GM23338 (cell line): ENCODE measurements at regions not wholly inside any gene's neighbourhood (a gene's known extent, or its start where the extent isn't known, plus 50 kb on each side); places are given as distances from the start of the nearest gene placed in this dataset.

Experiments
- ATAC-seq: fragments of 200-7000 bp; cut with Tn5 transposase; 3 replicates; pipeline ENCODE4 v1.9.1; 2020
- DNase-seq: peaks from one replicate; pipeline ENCODE4 v3.0.0-alpha.2; 2015; ENCODE audit warnings: low spot score
- H2AFZ ChIP-seq: fragments of 200-600 bp; sonication (generic); 2 replicates; pipeline ENCODE4 v1.8.0; 2016; ENCODE audit warnings: antibody characterized with exemption, mild to moderate bottlenecking, moderate library complexity
- H3F3A ChIP-seq: fragments of 200-600 bp; sonication (generic); replicated peaks from 2 replicates; pipeline ENCODE4 v1.8.0; 2017; ENCODE audit warnings: antibody characterized with exemption, mixed run types, low read depth
- H3K27ac ChIP-seq: fragments of 200-600 bp; sonication (generic); 2 replicates; pipeline ENCODE4 v1.6.1; 2016; ENCODE audit warnings: low read depth
- H3K27me3 ChIP-seq: fragments of 200-600 bp; sonication (generic); 2 replicates; pipeline ENCODE4 v1.8.0; 2016; ENCODE audit warnings: mild to moderate bottlenecking, mixed run types, moderate library complexity; ENCODE audit not compliant: insufficient read depth
- H3K36me3 ChIP-seq: fragments of 200-600 bp; sonication (generic); 2 replicates; pipeline ENCODE4 v1.8.0; 2016; ENCODE audit warnings: mild to moderate bottlenecking; ENCODE audit not compliant: insufficient read depth
- H3K4me1 ChIP-seq: fragments of 200-600 bp; sonication (generic); 2 replicates; pipeline ENCODE4 v1.8.0; 2016; ENCODE audit warnings: mild to moderate bottlenecking, moderate library complexity; ENCODE audit not compliant: insufficient read depth
- H3K4me2 ChIP-seq: fragments of 200-600 bp; sonication (generic); 2 replicates; pipeline ENCODE4 v1.7.1; 2017; ENCODE audit warnings: mixed run types
- H3K4me3 ChIP-seq: fragments of 200-600 bp; sonication (generic); 2 replicates; pipeline ENCODE4 v1.6.1; 2016; ENCODE audit warnings: mixed run types
- H3K79me2 ChIP-seq: fragments of 200-600 bp; sonication (generic); replicated peaks from 2 replicates; pipeline ENCODE4 v1.8.0; 2017; ENCODE audit warnings: mild to moderate bottlenecking; ENCODE audit not compliant: insufficient read depth
- H3K9me2 ChIP-seq: fragments of 200-600 bp; sonication (generic); 2 replicates; pipeline ENCODE4 v1.8.0; 2017; ENCODE audit not compliant: insufficient read depth
- H4K20me1 ChIP-seq: fragments of 200-600 bp; sonication (generic); replicated peaks from 2 replicates; pipeline ENCODE4 v1.8.0; 2017; ENCODE audit warnings: mild to moderate bottlenecking; ENCODE audit not compliant: insufficient read depth
- H3K27ac Mint-ChIP-seq: 2 replicates; pipeline ENCODE4 v1.8.0; 2020; ENCODE audit warnings: inconsistent platforms, mild to moderate bottlenecking, moderate library complexity, mixed read lengths
- H3K27me3 Mint-ChIP-seq: 3 replicates; pipeline ENCODE4 v1.8.0; 2022; ENCODE audit warnings: low read depth, mild to moderate bottlenecking, moderate library complexity, mixed read lengths, inconsistent platforms; ENCODE audit not compliant: insufficient read depth, poor library complexity
- H3K36me3 Mint-ChIP-seq: 3 replicates; pipeline ENCODE4 v1.8.0; 2021; ENCODE audit warnings: low read depth, mild to moderate bottlenecking, inconsistent platforms, moderate library complexity, mixed read lengths
- H3K4me1 Mint-ChIP-seq: 3 replicates; pipeline ENCODE4 v1.8.0; 2020; ENCODE audit warnings: mild to moderate bottlenecking, inconsistent platforms, mixed read lengths
- H3K4me3 Mint-ChIP-seq: 3 replicates; pipeline ENCODE4 v1.8.0; 2021; ENCODE audit warnings: moderate library complexity, mild to moderate bottlenecking, inconsistent platforms, mixed read lengths
- H3K9me3 Mint-ChIP-seq: 3 replicates; pipeline ENCODE4 v1.8.0; 2020; ENCODE audit warnings: moderate library complexity, mild to moderate bottlenecking, inconsistent platforms, mixed read lengths
- CREB1 ChIP-seq: fragments of 250-450 bp; sonication (Bioruptor Pico); IDR thresholded peaks from 2 replicates; pipeline ENCODE4 v1.5.0; 2020; ENCODE audit warnings: low read depth, mild to moderate bottlenecking, moderate library complexity
- ETS1 ChIP-seq: IDR thresholded peaks from 2 replicates; pipeline ENCODE4 v1.6.1; 2016; ENCODE audit warnings: antibody characterized with exemption
- EZH2 ChIP-seq: fragments of 200-600 bp; sonication (generic); IDR thresholded peaks from one replicate; pipeline ENCODE4 v1.8.0; 2017; ENCODE audit warnings: antibody characterized with exemption, mild to moderate bottlenecking, low read depth; ENCODE audit not compliant: unreplicated experiment
- EZH2phosphoT487 ChIP-seq: fragments of 200-600 bp; sonication (generic); IDR thresholded peaks from one replicate; pipeline ENCODE4 v1.8.1; 2018; ENCODE audit warnings: antibody characterized with exemption; ENCODE audit not compliant: unreplicated experiment
- JUNB ChIP-seq: IDR thresholded peaks from one replicate; pipeline ENCODE4 v1.6.1; 2016; ENCODE audit warnings: antibody characterized with exemption; ENCODE audit not compliant: unreplicated experiment
- NANOG ChIP-seq: IDR thresholded peaks from 2 replicates; pipeline ENCODE4 v1.6.1; 2016; ENCODE audit warnings: antibody characterized with exemption, borderline replicate concordance
- POLR2AphosphoS5 ChIP-seq: IDR thresholded peaks from 2 replicates; pipeline ENCODE4 v1.6.1; 2016; ENCODE audit warnings: antibody characterized with exemption, low read depth
- REST ChIP-seq: IDR thresholded peaks from one replicate; pipeline ENCODE4 v1.6.1; 2018; ENCODE audit warnings: antibody characterized with exemption; ENCODE audit not compliant: unreplicated experiment
- STAT1 ChIP-seq: IDR thresholded peaks from one replicate; pipeline ENCODE4 v1.6.1; 2016; ENCODE audit warnings: antibody characterized with exemption; ENCODE audit not compliant: unreplicated experiment
- ZNF114 ChIP-seq: fragments of 250-450 bp; sonication (Bioruptor Pico); IDR thresholded peaks from 2 replicates; pipeline ENCODE4 v1.5.0; 2020; ENCODE audit warnings: mild to moderate bottlenecking, moderate library complexity
- ZNF331 ChIP-seq: fragments of 250-450 bp; sonication (Bioruptor Pico); IDR thresholded peaks from 2 replicates; pipeline ENCODE4 v1.5.0; 2020; ENCODE audit warnings: low read depth, mild to moderate bottlenecking, moderate library complexity
- ZNF462 ChIP-seq: fragments of 250-450 bp; sonication (Bioruptor Pico); IDR thresholded peaks from 2 replicates; pipeline ENCODE4 v1.5.0; 2020; ENCODE audit warnings: mild to moderate bottlenecking, moderate library complexity

GRCh38 chr19:5244351-5244750 lies 96.3 kb downstream of the PTPRS start (continued):
- TF ChIP-seq ETS1 (no peak), EZH2 (no peak)

- H3K27me3 Mint-ChIP-seq = peaks cover 12% of the 10 kb centered on the region
- H3K4me3 Mint-ChIP-seq = no peak overlapping the region
- no peaks in the 10 kb centered on the region for H3K9me3 Mint-ChIP-seq
- peaks cover 48% of the 10 kb centered on the region for H3K36me3 Mint-ChIP-seq
- H3F3A ChIP-seq = 0 out of 2 replicates have a peak, but pooled peaks cover 15% of the 10 kb centered on the region
- H3K4me1 ChIP-seq = peaks cover 32% of the 10 kb centered on the region
- H3K79me2 ChIP-seq = no peaks in the 10 kb centered on the region
- no peak overlapping the region for H3K27ac ChIP-seq
- H3K27me3 ChIP-seq = no peaks in the 10 kb centered on the region
- no peak overlapping the region for H2AFZ ChIP-seq
- H3K4me2 ChIP-seq = no peak overlapping the region
- H3K4me3 ChIP-seq = no peak overlapping the region
- no peak for DNase-seq
- ATAC-seq = no peak
- no peak overlapping the region for H3K27ac Mint-ChIP-seq
- H4K20me1 ChIP-seq = peaks cover 7% of the 10 kb centered on the region; the same call in 1 of the 2 replicates
- H3K9me2 ChIP-seq = no peaks in the 10 kb centered on the region
- peaks cover 36% of the 10 kb centered on the region for H3K4me1 Mint-ChIP-seq
- H3K36me3 ChIP-seq = peaks cover 7% of the 10 kb centered on the region; the same call in 1 of the 2 replicates
- TF ChIP-seq EZH2phosphoT487 (no peak), ZNF462 (CRISPR knock-in tag) (no peak), ZNF114 (CRISPR knock-in tag) (no peak), POLR2AphosphoS5 (no peak), JUNB (no peak), STAT1 (no peak), REST (no peak), EZH2 (no peak), NANOG (no peak), ZNF331 (CRISPR knock-in tag) (no peak), CREB1 (CRISPR knock-in tag) (no peak), ETS1 (no peak)
These were observed 96.7 kb downstream of the PTPRS start for GRCh38 chr19:5243878-5244277.
